ENCODE measurements at regions not wholly inside any gene's neighbourhood (a gene's known extent, or its start where the extent isn't known, plus 50 kb on each side); places are given as distances from the start of the nearest gene placed in this dataset.

- DNase-seq = no peak
Observed at GRCh38 chr7:41175435-41175834, 527.5 kb downstream of the INHBA start.

GRCh38 chr7:41174521-41174920 lies 528.4 kb downstream of the INHBA start:
- no peak for DNase-seq

GRCh38 chr7:41170466-41170865 lies 532.4 kb downstream of the INHBA start:
- DNase-seq = no peak

DNA sequence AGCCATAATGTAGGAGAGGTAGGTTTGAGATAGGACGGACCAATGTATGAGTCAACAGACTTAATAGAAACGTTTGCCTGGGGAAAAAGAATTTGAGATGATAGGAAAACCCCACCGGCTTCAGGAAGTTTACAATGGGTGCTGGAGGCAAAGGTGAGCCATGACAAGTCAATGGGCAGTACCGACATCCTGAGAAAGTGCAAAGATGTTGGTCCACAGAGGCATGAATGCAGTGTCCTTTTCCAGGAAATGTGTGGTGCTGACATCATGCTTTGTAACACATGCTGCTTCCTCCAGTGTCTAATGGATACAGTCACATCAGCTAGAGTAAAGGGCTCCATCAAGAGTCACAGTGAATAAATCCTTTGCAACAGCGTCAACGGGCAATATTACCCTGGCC lies 533.6 kb downstream of the INHBA start:
- no peak for DNase-seq

- no peak for DNase-seq
Observed at GRCh38 chr7:41167836-41168235, 535.1 kb downstream of the INHBA start.

DNA sequence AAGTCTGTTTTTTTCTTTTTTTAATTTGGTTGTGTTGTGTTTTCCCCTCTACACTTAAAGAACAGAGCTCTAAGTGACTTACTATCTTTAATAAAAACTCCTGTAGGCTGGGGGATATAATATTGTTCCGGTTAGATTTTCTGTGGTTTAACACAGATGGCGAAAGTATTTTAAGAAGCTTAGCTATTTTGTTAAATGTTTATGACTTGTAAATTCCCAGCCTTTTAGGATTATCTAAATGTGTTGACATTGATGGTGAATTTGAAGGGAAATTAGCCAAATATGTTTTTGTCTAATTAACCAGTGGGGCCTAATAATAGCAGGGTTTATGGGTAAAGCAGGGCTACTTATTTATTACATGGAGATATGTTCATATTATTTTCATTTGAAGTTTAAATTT lies 538.5 kb downstream of the INHBA start:
- no peak for DNase-seq

DNA sequence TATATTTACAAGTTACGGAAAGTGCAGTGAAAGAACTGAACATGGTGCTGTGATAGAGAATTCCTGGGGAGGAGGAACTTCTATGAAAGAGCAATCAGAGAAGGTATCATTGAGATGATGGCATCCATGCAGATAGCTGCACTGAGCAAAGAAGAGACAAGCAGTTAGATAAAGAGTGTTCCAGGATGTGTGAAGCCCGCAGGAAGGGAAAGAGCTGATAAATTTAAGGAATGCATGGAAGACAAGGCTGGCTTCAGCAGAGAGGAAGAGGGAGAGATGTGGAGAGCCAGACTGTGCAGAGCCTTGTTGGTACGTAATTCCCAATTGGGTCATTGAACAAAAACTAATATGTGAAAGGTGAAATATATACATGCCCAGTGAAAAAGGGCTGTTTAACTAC lies 538.9 kb downstream of the INHBA start:
- no peak for DNase-seq

DNA sequence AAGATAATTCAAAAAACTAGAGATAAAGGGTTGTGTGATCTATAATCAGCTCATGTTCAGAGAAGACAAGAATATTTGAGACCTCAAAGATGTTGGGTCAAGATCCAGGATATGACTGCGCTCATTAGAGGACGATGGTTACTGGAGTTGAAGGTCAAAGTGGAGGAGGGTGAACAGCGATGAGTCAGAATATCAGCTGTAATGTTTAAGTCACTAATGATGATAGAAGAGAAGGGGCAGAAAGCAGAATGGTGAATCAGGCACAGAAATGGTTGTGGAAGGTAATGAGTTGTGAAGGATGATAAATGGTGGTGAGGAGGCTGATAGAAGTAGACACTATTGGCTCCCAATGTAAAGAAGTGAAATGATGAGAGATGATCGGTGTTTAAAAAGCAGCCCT lies 540.3 kb downstream of the INHBA start:
- no peak for DNase-seq

DNA sequence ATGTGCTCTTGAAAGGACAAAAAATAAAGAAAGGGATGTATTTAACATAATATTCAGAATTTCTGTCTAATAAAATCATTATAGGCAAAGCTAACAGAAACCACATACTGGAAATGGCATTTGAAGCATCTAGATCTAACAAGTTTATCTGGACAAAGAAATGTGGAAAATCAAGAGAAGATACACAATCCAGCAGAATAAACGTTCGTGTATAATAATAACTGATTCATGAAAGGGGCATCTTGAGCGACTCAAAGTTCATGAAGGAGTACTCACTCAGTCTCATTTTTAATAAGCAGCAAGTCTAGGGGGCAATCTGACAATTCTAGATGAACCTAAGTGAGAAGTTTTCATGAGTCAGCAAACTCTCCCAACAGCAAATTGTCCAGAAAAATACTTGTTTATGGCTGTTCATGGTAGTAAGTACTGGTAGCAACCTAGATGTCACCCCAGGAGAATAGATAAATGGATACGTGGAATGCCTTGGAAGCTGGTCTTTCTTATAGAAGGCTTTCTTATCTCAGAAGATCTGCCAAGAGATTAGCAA lies 541.8 kb downstream of the INHBA start:
- DNase-seq = no peak

GRCh38 chr7:41156268-41156667 lies 546.6 kb downstream of the INHBA start:
- no peak for DNase-seq

DNA sequence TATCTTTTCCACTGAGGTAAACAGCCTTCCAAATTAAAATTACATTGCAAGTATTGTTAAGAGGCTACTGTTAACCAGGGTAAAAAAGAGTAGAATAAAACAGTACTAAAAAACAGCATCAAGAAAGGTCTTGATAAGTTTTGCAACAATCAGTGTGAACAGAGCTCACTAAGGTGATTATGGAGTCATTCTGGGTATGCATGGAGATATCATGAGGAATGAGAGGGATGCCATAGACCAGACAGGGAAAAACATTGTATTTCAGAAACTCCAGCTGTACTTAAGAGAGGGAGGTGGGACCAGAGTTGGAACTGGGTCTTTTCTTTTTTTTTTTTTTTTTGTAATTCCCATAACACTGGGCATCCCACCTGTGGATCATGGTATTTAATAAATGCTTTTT lies 549.6 kb downstream of the INHBA start:
- DNase-seq = no peak

- no peak for DNase-seq
Observed at GRCh38 chr7:41152179-41152678, 550.7 kb downstream of the INHBA start.

DNA sequence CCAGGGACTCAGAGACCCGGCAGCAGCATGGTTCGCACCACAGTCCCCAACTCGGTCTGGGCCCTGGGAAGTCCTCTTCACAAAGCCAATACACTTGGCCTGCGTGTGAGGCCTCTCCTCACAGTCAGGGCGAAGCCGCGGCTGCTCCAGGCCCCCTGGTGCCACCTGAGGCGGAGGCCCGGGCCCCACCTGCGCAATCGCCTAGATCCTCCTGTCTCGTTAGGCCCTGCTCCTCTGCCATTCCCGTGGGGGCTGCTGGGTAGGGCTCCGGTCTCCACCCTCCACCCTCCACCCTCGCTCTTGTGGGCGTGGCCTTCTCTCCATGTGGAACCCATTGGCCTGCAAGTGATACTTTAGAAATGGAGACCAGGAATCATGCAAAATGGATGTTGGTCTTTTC lies 553.3 kb downstream of the INHBA start:
- DNase-seq = no peak

GRCh38 chr7:41148521-41148951 lies 554.4 kb downstream of the INHBA start:
- DNase-seq = no peak

GRCh38 chr7:41147606-41148485 lies 555.0 kb downstream of the INHBA start:
- no peak for DNase-seq

DNA sequence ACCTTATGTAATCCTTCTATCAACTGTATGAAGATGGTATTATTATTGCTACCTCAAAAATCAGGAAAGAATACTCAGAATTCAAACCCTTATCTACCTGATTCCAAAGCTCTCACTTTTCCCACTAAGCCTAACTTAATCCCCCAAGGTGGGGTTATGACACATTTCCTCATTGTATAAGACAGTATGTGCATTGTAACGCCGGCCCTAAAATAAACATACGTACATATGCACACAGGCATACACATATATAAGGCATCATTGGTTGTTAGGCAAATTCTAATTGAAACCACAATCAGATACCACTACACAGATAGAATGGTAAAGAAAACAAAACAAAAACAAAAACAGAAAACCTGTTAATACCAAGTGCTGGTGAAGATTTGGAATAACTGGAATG lies 556.5 kb downstream of the INHBA start:
- DNase-seq = no peak

DNA sequence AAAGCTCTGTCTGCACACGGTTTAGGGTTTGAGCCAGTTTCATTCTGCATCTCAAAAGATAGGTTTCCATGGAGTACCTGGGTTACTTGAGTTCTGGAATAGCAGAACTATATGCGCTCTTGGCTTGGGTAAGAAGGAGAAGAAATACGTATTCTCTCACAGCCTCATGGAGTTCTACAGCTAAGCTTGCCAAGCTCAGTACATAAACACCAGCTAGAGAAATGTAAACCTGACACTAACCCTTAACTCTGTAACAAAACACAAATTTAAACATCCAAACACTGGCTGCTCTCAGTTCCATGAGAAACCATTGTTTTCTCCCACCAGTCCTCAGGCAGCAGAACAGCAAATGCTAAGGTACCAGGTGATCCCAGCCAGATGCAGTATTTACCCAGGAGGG lies 557.2 kb downstream of the INHBA start:
- DNase-seq = no peak

GRCh38 chr7:41142904-41143473 lies 559.9 kb downstream of the INHBA start:
- no peak for DNase-seq

DNA sequence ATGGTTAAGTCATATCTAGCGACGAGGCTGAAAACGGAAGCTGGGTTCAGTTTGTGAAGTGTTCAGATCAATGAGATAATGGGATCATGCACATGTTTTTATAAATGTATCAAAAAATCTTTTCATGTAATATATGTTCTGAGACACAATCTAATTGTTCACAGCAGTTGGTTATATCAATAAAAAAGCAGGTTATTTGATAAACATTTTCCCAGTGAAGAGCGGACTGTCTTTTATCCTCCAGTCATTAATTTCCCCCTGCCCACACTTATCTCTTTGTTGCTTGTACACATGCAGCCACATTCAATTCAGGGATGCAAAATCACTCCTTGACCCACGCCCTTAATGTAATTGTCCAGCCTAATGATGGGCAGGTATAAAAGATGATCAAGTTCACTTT lies 563.1 kb downstream of the INHBA start:
- no peak for DNase-seq

DNA sequence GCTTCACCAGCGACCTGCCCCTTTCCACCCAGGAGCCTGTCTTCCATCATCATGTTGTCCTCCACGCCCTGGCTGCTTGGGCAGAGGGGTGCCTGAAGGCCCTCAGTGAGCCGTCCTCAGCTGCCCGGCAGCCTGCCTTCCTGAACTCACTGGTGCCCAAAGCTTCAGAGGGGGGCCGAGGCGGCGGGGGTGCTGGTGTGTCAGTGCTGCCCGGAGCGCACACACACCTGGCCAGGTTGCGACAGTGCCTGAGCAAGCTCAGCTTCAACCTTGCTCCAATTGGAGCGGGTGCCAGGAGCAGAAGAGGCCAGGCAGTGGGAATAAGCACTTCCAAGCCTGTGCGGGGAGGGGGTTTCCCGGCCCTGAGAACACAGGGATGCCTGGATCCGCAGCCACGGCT lies 566.3 kb downstream of the INHBA start:
- no peak for DNase-seq

DNA sequence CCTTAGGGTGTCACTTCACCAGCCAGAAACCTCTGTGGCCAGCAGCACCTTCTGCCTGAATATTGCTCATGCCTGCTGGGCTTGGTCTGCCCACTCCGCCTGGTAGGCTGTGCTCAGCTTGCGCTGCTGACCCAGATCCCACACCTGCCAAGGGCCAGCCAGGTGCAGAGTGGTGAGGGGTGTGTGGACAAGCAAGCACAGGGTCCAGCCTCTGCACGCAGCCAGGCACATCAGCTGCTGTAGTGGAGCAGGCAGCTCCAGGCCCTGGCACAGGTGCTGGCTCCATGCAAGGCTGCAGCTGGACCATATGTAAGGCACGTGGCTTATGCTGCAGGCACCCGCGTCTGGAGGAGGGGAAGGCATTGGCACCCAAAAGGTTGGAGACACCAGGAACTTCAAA lies 567.4 kb downstream of the INHBA start:
- no peak for DNase-seq

DNA sequence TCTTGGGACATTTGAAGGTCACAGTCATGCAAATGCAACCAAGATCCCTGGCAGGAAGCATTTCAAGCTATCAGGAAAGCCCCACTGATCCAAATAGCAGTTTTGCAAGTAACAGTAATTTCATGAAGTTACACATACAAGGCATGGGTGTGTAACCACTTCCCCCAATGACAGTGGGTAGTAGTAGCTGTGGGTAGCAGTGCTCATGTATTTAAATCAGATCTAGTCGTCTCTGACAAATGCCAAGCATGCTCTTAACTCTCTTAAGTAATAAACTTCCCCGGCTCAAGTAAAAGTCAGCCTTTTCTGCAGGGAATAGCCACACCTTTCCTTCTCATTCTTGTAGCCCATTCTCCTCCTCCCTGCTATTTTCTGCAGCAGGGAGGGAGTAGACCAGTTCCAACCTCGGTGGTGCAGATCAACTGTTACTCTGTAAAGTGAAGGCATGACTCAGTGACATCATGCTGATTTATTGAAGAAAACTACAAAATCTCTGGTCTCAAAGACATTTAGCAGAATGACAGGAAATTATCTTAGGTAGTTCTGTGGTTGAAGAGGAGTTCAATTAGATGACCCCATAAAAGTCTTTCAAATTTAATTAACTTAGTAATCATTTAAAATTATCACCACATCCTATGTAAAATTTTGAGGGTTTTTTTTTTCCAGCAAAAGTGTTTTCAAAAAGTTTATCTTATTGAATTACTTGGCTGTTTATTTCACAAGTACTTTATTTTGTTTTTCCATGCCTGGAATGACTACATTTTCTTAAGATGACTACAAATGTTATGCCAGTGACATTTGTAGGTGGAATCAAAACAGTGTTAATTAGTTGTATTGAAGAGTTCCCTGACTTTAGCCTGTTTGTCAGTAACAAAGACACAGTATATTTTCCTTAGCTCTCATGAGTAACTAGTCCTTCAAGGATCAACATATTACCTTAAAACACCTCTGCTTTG lies 568.3 kb downstream of the INHBA start:
- DNase-seq = no peak
